ENCODE measurements at regions not wholly inside any gene's neighbourhood (a gene's known extent, or its start where the extent isn't known, plus 50 kb on each side); places are given as distances from the start of the nearest gene placed in this dataset.

DNA sequence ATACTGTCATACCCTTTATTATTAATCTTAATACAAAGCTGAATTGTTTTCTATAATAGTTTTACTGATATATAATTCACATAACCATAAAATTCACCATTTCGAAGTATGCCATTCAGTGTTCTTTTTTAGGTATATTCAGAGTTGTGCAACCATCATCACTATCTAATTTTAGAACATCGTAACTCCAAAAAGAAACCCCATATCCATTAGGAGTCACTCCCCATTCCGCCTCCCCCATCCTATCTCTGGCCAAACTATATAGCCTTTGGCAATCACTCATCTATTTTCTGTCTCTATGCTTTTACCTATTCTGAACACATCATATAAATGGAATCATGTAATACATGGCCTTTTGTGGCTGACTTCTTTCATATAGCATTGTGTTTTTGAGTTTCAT, 169.7 kb upstream of the GALNT15 start:
- no peak for TF ChIP-seq EP300 (IDR thresholded peaks at IDR 0.05)
- TF ChIP-seq, protein P1, sequence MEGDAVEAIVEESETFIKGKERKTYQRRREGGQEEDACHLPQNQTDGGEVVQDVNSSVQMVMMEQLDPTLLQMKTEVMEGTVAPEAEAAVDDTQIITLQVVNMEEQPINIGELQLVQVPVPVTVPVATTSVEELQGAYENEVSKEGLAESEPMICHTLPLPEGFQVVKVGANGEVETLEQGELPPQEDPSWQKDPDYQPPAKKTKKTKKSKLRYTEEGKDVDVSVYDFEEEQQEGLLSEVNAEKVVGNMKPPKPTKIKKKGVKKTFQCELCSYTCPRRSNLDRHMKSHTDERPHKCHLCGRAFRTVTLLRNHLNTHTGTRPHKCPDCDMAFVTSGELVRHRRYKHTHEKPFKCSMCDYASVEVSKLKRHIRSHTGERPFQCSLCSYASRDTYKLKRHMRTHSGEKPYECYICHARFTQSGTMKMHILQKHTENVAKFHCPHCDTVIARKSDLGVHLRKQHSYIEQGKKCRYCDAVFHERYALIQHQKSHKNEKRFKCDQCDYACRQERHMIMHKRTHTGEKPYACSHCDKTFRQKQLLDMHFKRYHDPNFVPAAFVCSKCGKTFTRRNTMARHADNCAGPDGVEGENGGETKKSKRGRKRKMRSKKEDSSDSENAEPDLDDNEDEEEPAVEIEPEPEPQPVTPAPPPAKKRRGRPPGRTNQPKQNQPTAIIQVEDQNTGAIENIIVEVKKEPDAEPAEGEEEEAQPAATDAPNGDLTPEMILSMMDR (IDR thresholded peaks at IDR 0.05), result no peak
